RWPE1 (cell line): ENCODE measurements at regions not wholly inside any gene's neighbourhood (a gene's known extent, or its start where the extent isn't known, plus 50 kb on each side); places are given as distances from the start of the nearest gene placed in this dataset.

Source experiments
- CTCF ChIA-PET: fragments of 350-600 bp; sonication (Branson Sonifier 250); formaldehyde crosslinking; extraction: SDS; loops from one replicate; lab custom pipeline; 2021; lab: Yijun Ruan, JAX
- POLR2A ChIA-PET: fragments of 400-600 bp; formaldehyde crosslinking; extraction: SDS; loops from one replicate; lab custom pipeline; 2020; ENCODE audit warnings: antibody characterized with exemption; ENCODE audit not compliant: low non-redundant PET; lab: Yijun Ruan, JAX
- DNase-seq: peaks from one replicate; pipeline ENCODE4 v3.0.0; 2012; ENCODE audit warnings: low spot score
- H3K27ac ChIP-seq: fragments of 450-650 bp; 2 replicates; pipeline ENCODE4 v1.5.1; 2017
- TF ChIP-seq, protein P1 (sequence below): fragments of 450-650 bp; conservative IDR thresholded peaks from 2 replicates; pipeline ENCODE4 v1.5.1; 2017; ENCODE audit warnings: low read depth, mild to moderate bottlenecking

DNA sequence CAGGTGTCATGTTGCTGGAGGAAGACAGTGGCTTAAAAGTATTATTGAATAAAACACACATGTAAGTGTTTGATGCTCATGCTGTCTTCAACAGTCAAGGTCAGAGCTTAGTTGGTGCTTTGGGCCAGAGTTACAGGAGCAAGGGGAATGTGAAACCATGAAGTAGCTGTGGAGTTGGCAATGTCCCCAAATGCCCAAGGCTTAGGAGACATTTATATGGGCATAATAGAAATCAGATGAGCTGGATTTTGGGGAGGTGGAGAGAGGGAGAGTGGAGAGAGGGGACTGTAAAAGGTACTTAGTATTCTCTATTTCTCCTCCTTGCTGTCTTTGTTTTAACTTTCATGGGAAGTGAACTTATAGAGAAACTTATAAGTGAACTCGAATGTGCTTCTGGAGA is 407.8 kb downstream of the ETS1 start:
- H3K27ac ChIP-seq: no peak overlapping the region
- no peak for DNase-seq
- POLR2A ChIA-PET: no interaction called here
- TF ChIP-seq, protein P1, sequence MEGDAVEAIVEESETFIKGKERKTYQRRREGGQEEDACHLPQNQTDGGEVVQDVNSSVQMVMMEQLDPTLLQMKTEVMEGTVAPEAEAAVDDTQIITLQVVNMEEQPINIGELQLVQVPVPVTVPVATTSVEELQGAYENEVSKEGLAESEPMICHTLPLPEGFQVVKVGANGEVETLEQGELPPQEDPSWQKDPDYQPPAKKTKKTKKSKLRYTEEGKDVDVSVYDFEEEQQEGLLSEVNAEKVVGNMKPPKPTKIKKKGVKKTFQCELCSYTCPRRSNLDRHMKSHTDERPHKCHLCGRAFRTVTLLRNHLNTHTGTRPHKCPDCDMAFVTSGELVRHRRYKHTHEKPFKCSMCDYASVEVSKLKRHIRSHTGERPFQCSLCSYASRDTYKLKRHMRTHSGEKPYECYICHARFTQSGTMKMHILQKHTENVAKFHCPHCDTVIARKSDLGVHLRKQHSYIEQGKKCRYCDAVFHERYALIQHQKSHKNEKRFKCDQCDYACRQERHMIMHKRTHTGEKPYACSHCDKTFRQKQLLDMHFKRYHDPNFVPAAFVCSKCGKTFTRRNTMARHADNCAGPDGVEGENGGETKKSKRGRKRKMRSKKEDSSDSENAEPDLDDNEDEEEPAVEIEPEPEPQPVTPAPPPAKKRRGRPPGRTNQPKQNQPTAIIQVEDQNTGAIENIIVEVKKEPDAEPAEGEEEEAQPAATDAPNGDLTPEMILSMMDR: no peak
- CTCF ChIA-PET: no interaction called here

DNA sequence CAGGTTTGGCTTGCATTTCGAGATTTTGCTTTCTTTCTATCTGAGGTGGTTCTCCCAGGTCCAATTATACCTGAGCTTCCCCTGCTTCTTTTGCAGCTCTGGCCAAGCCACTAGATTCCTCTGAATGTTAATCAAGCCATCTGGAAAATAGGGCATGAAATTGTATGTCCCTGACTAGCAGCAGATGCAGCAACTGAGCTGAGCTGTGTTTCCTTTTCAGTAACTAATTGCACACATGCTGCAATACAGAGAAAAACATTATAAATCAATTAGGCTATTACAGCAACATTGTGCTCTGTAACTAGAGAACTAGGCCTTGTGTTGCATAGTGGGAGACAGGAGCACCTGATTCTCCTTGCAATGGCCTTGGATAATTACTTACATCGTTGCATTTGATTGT is 408.3 kb downstream of the ETS1 start:
- TF ChIP-seq, protein P1: no peak
- POLR2A ChIA-PET: no interaction called here
- DNase-seq: no peak
- CTCF ChIA-PET: no interaction called here
- no peak overlapping the region for H3K27ac ChIP-seq

DNA sequence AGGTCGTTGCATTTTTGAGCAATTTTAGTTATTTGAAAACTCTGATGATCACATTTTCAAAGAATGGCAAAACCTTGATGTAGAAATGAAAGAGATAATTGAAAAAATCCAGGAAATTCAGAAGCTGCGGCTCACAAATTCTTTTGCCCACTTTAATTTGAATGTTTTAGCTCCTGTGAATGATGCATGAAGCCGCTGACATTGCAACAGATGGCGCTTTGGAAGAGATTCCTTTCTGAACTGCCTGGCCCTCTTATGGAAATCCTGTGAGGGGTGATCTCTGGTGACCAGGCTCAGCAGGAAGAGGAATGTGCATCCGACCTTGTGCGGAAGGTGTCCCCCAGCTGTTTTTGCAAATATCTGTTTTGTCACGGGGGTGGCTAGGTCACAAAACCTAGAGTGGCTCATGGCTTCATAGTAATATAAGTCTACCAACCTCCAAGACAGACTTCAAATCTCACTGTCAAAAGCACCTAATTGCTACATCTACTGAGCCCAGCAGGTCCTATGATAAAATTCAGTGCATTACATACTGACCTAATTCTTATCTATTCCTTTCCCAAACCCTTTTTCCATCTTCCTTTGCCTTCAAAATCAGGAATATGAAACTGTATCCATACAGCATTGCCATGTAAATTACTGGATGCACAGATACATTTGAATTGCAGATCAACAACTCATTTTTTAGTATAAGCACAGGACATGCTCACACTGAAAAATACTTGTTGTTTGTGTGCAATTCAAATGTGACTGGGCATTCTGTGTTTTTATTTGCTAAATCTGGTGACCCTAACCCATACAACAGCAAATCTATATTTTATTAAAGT is 412.7 kb downstream of the ETS1 start:
- TF ChIP-seq, protein P1: no peak
- DNase-seq: no peak
- H3K27ac ChIP-seq: no peak overlapping the region
- ChIA-PET POLR2A (no interaction called here), CTCF (interaction anchor here (0.6 kb wide), 1 partner anchor 147 kb away, joined by 3 read pairs; no protein-coding TSS in a partner anchor)

DNA sequence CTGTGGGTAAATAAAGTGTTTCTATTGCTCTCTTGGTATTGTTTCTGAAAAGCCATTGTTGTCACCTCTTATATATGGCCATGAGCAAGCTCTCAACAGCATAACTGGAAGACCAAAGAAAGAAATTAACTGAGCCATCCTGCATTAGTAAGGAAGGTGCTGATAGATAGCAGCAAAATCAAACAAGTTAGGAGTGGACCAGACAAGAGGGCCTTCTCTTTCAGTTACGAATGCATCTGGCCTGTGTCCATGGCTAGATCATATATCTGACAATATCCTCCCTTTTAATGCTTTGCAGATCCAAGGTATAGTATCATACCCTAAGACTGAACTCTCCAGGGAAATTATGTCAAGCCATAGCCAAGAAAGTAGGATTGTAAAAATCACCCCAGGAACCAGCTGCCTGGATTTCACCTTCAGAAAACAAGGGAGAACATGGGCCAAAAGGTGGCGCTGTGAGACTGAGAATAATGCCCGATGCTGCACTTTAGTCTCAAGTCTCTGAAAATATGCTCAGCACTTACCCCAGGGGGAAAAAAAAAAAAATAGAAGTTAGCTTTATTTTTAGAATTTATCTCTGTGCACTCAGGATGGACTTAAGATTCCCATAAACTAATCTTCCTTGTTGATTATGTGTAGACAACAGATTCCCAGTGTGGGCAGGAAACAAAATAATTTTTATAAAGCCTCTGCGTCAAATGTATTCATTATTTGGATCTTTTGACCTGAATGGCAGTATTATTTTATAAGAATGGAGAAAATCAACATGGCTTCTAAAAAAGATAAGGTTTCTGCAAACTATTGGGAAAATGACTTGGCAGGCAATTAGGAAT is 415.1 kb downstream of the ETS1 start:
- CTCF ChIA-PET: interaction anchor here (0.5 to 2.4 kb wide), 32 partner anchors 9 to 963 kb away, joined by 3 to 28 read pairs (median 3); no protein-coding TSS in a partner anchor
- peak; percentile 85 for DNase-seq
- POLR2A ChIA-PET: no interaction called here
- peak overlapping the region; percentile 56; the same call in 1 of the 2 replicates for H3K27ac ChIP-seq
- TF ChIP-seq, protein P1: peak; percentile 76

DNA sequence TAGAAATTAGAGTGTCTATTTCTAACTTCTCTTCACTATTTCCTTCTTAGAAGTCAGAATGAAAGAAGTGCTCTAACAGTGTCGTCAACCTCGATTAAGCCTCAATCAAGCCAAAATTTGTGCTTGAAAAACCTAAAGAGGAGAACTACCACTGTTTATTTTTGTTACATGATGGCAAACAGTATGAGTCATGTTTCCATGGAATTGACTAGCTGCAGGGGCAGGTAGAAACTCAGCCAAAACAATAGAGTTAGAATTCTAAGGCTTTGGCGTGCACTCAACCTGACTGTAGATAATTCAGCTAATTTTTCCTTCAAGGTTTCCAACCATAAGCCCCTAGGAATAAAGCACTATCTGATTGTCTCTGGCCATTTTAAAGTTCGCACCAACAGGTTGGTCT is 415.9 kb downstream of the ETS1 start:
- peak; percentile 77 for DNase-seq
- ChIA-PET POLR2A (no interaction called here), CTCF (interaction anchor here (0.6 to 2.4 kb wide), 9 partner anchors 14 to 654 kb away, joined by 3 to 28 read pairs (median 4); no protein-coding TSS in a partner anchor)
- TF ChIP-seq, protein P1: no peak
- peak overlapping the region; percentile 68 for H3K27ac ChIP-seq

GRCh38 chr11:128165572-128165971 is 421.8 kb downstream of the ETS1 start:
- ChIA-PET POLR2A (no interaction called here), CTCF (no interaction called here)
- no peak overlapping the region for H3K27ac ChIP-seq
- TF ChIP-seq, protein P1: no peak
- no peak for DNase-seq
